ENCODE measurements at regions not wholly inside any gene's neighbourhood (a gene's known extent, or its start where the extent isn't known, plus 50 kb on each side); places are given as distances from the start of the nearest gene placed in this dataset.
"Not testable (repeated sequence)": the region's sequence is repeated elsewhere in the genome, so short reads cannot be mapped to it uniquely, and the experiment has no call there.

- no peak for DNase-seq
These were observed 133.8 kb upstream of the HMGA2 start for GRCh38 chr12:65690477-65690876.

GRCh38 chr12:65694130-65694529 is 130.2 kb upstream of the HMGA2 start:
- DNase-seq = no peak

GRCh38 chr12:65695113-65695865 is 129.0 kb upstream of the HMGA2 start:
- DNase-seq = no peak

- no peak for DNase-seq
These were observed 128.1 kb upstream of the HMGA2 start for GRCh38 chr12:65696227-65696626.

- DNase-seq = no peak
These were observed 125.0 kb upstream of the HMGA2 start for GRCh38 chr12:65699251-65699650.

- no peak for DNase-seq
These were observed 121.1 kb upstream of the HMGA2 start for GRCh38 chr12:65703176-65703575.

- no peak for DNase-seq
These were observed 118.9 kb upstream of the HMGA2 start for GRCh38 chr12:65705380-65705876.

GRCh38 chr12:65707051-65707450 is 117.2 kb upstream of the HMGA2 start:
- DNase-seq = no peak

GRCh38 chr12:65712260-65713004 is 111.9 kb upstream of the HMGA2 start:
- DNase-seq = no peak

GRCh38 chr12:65715961-65716360 is 108.3 kb upstream of the HMGA2 start:
- no peak for DNase-seq

- no peak for DNase-seq
These were observed 103.8 kb upstream of the HMGA2 start for GRCh38 chr12:65720136-65721130.

- DNase-seq = no peak
These were observed 102.6 kb upstream of the HMGA2 start for GRCh38 chr12:65721541-65722190.

GRCh38 chr12:65725376-65725775 is 98.9 kb upstream of the HMGA2 start:
- no peak for DNase-seq

- DNase-seq = no peak
These were observed 95.8 kb upstream of the HMGA2 start for GRCh38 chr12:65728455-65728847.

GRCh38 chr12:65728848-65729793 is 95.2 kb upstream of the HMGA2 start:
- DNase-seq = no peak

GRCh38 chr12:65731771-65732170 is 92.5 kb upstream of the HMGA2 start:
- DNase-seq = no peak

- DNase-seq = not testable (repeated sequence)
These were observed 90.6 kb upstream of the HMGA2 start for GRCh38 chr12:65733643-65734042.

- DNase-seq = no peak
These were observed 90.1 kb upstream of the HMGA2 start for GRCh38 chr12:65734226-65734625.

GRCh38 chr12:65739606-65740005 is 84.7 kb upstream of the HMGA2 start:
- DNase-seq = no peak

GRCh38 chr12:65740506-65740872 is 83.8 kb upstream of the HMGA2 start:
- no peak for DNase-seq
